Testis (tissue), 2 donors: ENCODE measurements at regions not wholly inside any gene's neighbourhood (a gene's known extent, or its start where the extent isn't known, plus 50 kb on each side); places are given as distances from the start of the nearest gene placed in this dataset.

ENCODE experiments used
- POLR2A ChIP-seq: fragments of 450-650 bp; IDR thresholded peaks from one replicate; pipeline ENCODE4 v1.6.1; 2017; ENCODE audit warnings: antibody characterized with exemption, mild to moderate bottlenecking, moderate library complexity
- TF ChIP-seq, protein P1 (sequence below), 3 experiments: fragments of 450-650 bp in 2 of 3; fragments of 200-600 bp in 1 of 3; sonication (generic) in 1 of 3; IDR thresholded peaks; one replicate each; pipeline ENCODE4 v1.5.1; 2016 to 2019; ENCODE audit warnings: antibody characterized with exemption in 3 of 3, mild to moderate bottlenecking in 2 of 3, moderate library complexity in 1 of 3

DNA sequence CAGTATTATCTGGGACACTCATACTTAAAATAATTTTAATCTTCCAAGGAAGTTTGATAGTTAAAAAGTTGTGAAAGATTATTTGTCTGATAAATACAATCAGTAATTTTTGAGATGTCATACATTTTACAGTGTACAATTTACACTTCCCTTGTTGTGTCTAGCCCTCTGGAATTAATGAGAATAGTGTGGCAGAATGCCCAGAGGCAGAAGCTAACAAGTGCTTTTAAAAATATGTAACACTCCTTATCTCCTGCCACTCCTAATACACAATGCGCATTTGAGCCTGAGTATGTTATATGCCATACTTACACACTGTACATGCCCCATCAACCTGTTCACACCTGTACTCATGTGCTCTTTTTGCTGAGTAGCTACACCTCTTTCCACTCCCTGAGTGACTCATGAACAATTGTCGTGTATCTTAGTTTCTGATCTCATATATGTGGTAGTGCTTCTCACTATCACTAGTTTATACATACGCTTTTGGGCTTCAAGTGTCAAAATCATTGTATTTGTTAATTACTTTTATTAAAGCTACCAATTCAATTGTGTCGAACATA, 106.9 kb upstream of the GNAI1 start:
- TF ChIP-seq, protein P1, sequence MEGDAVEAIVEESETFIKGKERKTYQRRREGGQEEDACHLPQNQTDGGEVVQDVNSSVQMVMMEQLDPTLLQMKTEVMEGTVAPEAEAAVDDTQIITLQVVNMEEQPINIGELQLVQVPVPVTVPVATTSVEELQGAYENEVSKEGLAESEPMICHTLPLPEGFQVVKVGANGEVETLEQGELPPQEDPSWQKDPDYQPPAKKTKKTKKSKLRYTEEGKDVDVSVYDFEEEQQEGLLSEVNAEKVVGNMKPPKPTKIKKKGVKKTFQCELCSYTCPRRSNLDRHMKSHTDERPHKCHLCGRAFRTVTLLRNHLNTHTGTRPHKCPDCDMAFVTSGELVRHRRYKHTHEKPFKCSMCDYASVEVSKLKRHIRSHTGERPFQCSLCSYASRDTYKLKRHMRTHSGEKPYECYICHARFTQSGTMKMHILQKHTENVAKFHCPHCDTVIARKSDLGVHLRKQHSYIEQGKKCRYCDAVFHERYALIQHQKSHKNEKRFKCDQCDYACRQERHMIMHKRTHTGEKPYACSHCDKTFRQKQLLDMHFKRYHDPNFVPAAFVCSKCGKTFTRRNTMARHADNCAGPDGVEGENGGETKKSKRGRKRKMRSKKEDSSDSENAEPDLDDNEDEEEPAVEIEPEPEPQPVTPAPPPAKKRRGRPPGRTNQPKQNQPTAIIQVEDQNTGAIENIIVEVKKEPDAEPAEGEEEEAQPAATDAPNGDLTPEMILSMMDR (IDR thresholded peaks at IDR 0.05): no peak
- TF ChIP-seq POLR2A: no peak
